NCI-H510A (cell line): ENCODE measurements at regions not wholly inside any gene's neighbourhood (a gene's known extent, or its start where the extent isn't known, plus 50 kb on each side); places are given as distances from the start of the nearest gene placed in this dataset.

Experiments
- DNase-seq: peaks from one replicate; lab custom pipeline; 2025; lab: John Stamatoyannopoulos, UW

DNA sequence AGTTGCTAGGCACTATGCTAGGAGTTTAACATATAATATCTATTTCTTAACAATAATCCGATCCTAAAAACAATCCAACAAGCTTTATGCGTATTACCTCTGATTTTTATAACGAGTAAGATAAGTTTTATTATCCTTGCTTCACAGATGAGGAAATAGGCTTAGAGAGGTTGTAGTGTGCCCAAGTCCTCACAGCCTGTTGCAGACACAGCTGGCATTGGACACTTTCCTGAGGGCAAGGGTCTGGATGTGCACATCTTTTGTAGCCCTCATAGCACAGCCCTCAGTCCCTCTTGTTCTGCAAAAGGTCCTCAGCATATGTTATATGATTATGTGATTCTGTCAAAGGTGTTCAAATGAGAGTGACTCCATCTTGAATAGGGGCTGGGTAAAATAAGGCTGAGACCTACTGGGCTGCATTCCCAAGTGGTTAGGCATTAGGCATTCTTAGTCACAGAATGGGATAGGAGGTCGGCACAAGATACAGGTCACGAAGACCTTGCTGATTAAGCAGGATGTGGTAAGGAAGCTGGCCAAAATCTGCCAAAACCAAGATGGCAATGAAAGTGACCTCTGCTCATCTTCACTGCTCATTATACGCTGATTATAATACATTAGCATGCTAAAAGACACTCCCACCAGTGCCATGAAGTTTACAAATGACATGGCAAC is 75.7 kb upstream of the F3 start:
- DNase-seq: no peak

DNA sequence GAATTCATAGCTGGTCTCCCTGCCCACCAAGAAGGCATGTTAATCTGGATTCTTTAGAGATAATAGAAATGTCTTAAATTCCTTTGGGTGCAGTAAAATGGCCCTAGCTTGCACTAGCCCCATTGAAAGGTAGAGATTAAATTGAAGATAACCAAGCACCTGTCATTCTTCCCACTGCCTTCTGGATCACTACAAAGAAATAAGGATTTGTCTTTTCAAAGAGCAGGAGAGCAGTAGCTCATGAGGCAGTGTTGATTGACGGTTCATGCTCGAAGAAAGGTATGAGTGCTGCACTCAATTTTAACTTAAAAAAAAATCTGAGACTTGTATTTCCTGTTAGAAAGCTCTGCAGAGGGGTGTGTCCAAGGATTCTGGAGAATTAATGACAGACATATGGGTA is 74.9 kb upstream of the F3 start:
- no peak for DNase-seq

DNA sequence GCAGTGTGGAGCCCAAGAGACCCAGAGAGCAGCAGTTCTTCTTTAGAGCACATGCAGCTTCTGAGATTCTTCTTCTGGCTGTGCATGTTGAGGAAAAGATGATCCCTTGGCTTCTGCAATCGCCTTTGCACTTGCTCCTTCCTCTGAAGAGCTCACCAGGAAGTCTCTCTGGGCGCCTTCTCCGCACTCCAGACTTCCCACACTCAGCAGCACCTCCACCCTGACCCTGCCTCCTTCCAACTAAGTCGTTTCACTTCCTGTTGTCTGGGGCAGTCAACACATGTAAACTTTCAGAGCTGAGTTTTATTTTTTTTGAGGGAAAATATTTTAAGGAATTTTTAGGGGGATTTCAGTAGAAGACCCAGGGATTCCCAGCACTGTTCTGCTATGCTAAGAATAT is 73.4 kb upstream of the F3 start:
- no peak for DNase-seq

DNA sequence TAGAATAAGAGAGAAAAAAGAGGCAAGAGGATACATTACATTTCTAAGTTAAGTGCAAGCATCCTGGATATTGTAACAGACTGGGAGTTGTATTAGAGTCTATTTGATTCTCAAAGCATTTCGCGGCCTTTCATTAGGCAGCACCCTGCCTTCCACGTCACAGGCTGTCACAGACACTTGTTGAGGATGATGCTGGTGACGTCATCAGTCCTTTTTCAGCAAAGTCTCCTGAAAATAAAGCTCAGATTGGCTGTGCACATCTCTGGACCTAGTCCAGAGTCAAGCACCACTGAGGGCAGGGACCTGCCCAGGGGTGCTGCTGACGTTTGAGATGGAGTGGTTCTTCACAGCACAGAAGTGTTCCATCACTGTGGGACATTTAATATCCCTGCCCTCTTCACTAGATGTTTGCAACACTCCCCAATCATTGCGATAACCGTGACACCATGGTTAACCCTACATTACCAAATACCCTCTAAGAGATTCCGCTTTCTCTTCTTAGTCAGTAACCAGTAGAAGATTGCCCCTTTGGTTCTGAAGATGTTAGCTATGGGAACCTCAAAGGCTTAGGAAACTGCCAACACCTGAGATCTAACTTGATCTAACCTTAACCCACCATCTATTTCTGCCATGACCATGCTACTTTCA is 72.7 kb upstream of the F3 start:
- DNase-seq: no peak

DNA sequence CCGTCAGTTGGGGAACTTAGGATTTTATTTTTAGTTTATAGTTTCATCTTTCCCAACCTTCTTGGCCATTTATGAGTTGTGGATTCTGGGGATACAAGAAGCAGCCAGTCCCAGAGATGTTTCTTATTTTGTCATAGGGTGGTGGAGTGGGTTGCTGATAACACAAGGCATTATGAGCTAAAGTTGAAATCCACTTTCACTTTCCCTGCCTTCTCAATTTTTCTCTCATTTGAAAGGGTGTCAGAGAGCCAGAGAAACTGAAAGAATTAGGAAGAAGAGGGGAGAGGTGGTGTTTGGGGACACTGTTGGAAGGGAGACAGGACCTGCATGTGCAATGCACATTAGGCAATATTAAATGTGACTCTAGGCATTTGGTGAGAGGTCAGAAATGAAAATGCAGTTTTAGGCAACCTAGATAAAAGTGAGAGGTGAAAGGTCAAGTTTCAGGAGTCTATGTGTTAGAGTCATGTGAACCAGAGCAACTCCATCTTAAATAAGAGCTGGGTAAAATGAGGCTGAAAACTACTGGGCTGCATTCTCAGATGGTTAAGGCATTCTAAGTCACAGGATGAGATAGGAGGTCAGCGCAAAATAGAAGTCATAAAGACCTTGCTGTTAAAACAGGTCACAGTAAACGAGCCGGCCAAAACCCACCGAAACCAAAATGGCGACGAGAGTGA is 71.1 kb upstream of the F3 start:
- DNase-seq: no peak

DNA sequence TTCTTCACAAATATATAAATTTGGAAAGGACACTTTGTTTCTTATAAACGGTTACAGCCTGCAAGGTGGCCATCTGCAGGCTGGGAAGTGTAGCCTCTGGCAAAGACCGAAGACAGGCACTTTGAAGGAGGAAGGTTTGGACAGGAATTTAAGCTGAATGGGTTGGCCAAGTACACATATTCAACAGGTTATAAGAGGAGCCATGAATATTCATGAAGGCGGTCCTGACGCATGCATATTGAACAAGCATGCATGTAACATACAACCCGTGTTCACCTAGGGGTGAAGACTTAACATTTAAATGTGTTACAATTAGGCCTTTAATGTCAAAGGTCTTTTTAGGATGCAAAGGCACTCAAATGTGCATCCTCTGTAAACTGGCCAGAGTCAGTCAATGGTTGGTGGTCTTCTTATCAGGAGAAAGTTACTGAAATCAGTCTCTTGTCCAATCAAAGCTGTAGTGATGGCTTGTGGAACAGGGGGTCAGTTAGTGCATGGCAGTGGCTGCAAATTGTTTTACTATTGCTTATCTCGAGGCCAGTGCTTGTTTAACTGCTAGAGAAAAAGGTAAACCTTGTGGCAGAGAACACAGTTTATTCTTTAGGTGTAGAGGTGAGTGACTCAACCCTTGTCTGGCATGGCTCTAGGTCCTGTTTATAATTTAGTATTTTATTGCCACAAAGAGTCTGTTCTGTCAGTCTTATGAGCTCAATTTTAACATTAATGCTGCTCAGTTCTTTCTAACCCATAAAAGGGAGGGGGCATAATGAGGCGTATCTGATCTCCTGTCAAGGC is 70.3 kb upstream of the F3 start:
- DNase-seq: no peak

DNA sequence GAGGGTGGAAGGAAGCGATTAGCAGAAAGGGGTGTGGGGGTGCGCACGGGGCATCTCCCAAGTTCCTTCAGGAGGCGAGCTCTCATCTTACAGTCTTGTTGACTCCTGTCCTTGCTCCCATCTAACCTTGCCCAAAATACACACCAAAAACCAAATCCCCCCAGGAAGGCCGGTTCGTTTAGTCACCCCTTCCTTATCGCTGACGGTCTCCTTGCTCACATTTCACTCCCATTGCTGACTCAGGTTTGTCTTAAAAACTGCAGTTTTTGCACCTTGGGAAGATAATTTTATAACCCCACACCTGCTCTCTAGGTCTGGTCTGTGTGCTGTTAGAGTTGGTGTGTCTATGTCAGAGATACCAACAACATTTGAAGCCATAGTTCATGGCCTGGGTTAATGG is 68.1 kb upstream of the F3 start:
- no peak for DNase-seq

DNA sequence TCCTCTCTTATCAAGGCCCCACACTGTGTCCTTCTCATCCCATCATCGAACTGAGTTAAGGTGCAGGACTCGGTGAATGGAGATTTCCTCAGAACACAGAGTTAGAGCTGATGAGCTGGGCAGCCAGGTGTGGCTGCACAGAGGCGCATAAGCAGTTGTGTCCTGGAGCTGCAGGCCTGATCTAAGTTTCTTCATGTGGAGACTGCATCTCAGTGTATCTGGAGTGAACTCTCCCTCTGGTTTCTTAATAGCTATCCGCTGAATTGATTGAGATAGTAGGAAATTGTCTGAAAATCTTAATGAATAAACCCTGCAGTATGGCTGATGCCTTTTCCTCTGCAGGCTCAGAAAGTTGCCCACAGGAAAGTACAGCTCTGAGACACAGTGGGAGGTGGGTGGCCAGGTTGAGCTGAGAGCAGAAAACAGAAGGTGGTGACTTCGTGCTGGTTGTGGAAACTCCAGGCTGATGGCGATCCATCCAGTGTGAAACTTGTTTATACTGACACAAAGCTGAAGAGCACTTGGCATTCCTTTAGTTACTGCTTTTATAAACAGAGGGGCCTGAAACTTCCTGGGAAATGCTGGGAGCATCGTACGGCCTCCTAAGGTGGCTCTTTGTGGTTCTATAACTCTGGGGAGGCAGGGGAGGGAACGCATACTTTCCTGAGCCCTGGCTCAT is 67.4 kb upstream of the F3 start:
- no peak for DNase-seq

GRCh38 chr1:94608142-94608851 is 66.7 kb upstream of the F3 start:
- DNase-seq: no peak

- no peak for DNase-seq
These were observed 65.8 kb upstream of the F3 start for GRCh38 chr1:94607398-94607797.

DNA sequence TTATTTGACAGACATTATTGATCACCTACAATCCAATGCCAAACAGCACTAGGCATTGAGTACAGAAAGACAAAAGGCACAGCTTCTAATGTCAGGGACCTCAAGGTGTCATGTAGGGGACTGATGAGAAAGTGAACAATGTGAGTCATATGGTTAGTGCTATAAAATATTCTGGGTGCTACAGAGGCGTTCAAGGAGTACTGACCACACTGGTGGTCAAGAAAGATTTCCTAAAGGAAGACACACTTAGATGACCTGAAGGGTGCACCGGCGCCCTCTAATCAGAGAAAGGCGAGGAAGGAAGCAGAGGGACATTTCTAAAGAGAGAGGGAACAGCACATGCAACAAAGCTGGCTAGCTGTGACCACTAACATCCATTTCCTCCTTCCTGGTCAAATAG is 64.9 kb upstream of the F3 start:
- DNase-seq: no peak

- no peak for DNase-seq
These were observed 62.1 kb upstream of the F3 start for GRCh38 chr1:94603663-94604062.

GRCh38 chr1:94602802-94603625 is 61.5 kb upstream of the F3 start:
- no peak for DNase-seq

GRCh38 chr1:94602316-94602715 is 60.8 kb upstream of the F3 start:
- no peak for DNase-seq

DNA sequence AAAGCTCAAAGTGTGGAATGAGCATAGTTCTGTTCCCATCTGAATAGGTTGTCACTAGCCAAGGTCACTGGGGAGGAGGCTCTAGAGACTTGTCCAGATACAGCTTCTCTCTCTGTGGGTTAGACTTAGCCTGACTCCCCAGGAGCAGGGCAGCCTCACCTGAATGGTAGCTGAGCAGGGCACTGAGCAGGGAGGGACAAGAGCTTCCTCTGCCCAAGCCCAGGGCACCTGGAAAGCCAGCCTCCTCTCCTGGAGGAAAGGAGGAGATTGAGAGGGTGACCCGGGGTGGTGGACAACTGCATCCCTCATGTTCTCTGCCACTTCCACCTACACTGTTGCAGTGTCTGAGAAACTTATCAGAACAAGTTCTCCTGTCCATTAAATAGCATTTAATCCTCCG is 59.0 kb upstream of the F3 start:
- DNase-seq: no peak

- DNase-seq: no peak
These were observed 57.7 kb upstream of the F3 start for GRCh38 chr1:94599095-94599813.

DNA sequence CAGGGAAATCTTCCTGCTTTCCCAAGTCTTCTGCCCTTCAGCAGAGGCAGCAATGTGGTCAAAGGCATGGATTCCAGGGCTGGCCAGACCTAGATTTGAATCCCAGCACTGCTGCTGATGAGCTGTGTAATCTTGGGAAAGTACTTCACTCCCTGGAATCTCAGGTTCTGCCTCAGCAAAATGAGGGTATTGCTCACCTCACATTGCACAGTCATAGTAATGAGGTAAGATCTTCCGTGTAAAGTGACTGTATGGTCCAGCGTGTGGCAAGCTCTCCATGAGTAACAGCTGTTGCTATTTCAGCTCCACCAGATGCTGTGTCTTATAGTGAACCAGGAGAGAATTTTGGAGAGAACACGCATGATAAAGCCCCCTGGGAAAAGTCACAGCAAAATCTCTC is 56.1 kb upstream of the F3 start:
- no peak for DNase-seq

DNA sequence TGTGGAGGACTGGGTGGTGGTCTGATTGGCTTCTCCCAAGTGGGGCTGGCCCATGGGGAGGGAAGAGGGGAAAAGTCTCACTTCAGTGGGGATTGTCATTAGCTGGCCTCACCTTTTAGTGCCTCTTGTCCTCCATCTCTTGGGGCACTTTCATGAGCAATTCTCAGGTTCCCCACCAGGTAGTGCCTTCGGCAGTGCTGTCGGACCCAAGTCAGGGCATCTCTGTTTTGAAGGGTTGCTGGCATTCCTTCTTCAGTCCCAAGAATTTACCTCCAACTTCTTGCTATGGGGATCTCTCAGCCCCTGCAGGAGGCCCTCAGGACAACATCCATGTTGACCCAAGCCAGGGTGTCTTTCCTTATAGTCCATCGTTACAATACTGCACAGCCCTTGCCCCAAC is 54.7 kb upstream of the F3 start:
- DNase-seq: no peak

GRCh38 chr1:94595658-94596057 is 54.1 kb upstream of the F3 start:
- DNase-seq: no peak

DNA sequence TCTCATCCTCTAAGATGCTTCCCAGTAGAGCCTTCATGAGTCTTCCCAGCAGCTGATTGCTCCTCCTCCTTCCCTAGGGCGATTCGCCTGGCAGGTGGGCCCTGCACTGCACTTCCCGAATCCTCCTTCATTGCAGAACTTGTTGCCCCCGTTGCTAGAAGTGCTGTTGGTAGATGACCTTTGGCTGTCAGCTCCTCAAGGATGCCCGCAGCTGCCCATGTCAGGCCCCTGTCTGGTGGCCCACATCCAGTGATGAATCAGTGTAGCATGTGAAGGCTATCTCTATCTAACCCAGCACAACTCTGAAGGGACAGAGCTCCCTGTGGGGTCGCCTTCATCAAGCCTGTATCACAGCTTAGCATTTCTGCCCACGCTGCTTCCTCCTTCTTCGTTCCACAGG is 52.1 kb upstream of the F3 start:
- DNase-seq: no peak
